ENCODE measurements at regions not wholly inside any gene's neighbourhood (a gene's known extent, or its start where the extent isn't known, plus 50 kb on each side); places are given as distances from the start of the nearest gene placed in this dataset.

GRCh38 chr20:58592076-58592695 lies 58.9 kb upstream of the STX16 start:
- no peak overlapping the region for H3K4me3 ChIP-seq (ENCODE audit: insufficient read depth, low read depth, low read length)
- H2AFZ ChIP-seq (replicated peaks; ENCODE audit: low read length, poor library complexity) = no peak overlapping the region
- H3K56ac ChIP-seq (ENCODE audit: extremely low read depth, insufficient read depth, low read length) = no peak overlapping the region
- BruUV-seq (replicated peaks) = no TSS peak
- ChIA-PET POLR2A (ENCODE audit: unreplicated experiment) (no interaction called here), CTCF (no interaction called here)
- no peak overlapping the region for H3K14ac ChIP-seq (replicated peaks; ENCODE audit: low read depth, low read length)
- H3K9me1 ChIP-seq (ENCODE audit: insufficient read depth, low read length) = no peaks in the 10 kb centered on the region
- no peaks in the 10 kb centered on the region for H3K79me1 ChIP-seq (ENCODE audit: low read depth in 1 of 2, low read length in 2 of 2)
- no peak overlapping the region for H2BK20ac ChIP-seq (ENCODE audit: low read depth, low read length)
- H3K4ac ChIP-seq (ENCODE audit: low read depth, low read length) = no peak overlapping the region
- peaks cover 31% of the 10 kb centered on the region; the same call in 1 of the 2 replicates for H3K27me3 ChIP-seq (ENCODE audit: control insufficient read depth, insufficient read depth, low read length)
- dilution Hi-C loops (cut with HindIII; ENCODE audit: low sequenced_read_pairs, unreplicated experiment) = no loop called here
- H3K9me3 ChIP-seq (ENCODE audit: control insufficient read depth, insufficient read depth, low read length) = peaks cover 3% of the 10 kb centered on the region
- no peak overlapping the region for H3K9ac ChIP-seq (ENCODE audit: low read depth, low read length)
- no peaks in the 10 kb centered on the region for H3K36me3 ChIP-seq (ENCODE audit: control insufficient read depth, insufficient read depth, low read length)
- H4K5ac ChIP-seq (ENCODE audit: low read depth, low read length) = no peak overlapping the region
- WGBS, 2 experiments (ENCODE audit: extremely low coverage in 2 of 2, insufficient read length in 1 of 2) = 100% methylated on average over 1 of the region's 13 CpGs; no CpG with 5 or more reads in 1 of the 2 experiments
- no peak overlapping the region for H4K8ac ChIP-seq (ENCODE audit: low read depth in 2 of 2, low read length in 2 of 2)
- no peak overlapping the region for H2AK5ac ChIP-seq (ENCODE audit: low read depth, low read length)
- H2BK5ac ChIP-seq (ENCODE audit: low read depth, low read length, poor library complexity, severe bottlenecking) = no peak overlapping the region
- H2AK9ac ChIP-seq (replicated peaks; ENCODE audit: low read depth, low read length, poor library complexity) = no peak overlapping the region
- ATAC-seq (ENCODE audit: low read depth) (no peak), DNase-seq (no peak)
- H3K23ac ChIP-seq (ENCODE audit: low read depth, low read length) = no peak overlapping the region
- peaks cover under 1% of the 10 kb centered on the region; the same call in 1 of the 2 replicates for H3K4me1 ChIP-seq (ENCODE audit: control insufficient read depth, insufficient read depth, low read length)
- no peak overlapping the region for H3K18ac ChIP-seq (ENCODE audit: low read depth, low read length)
- no peak for TF ChIP-seq ELK1 (IDR thresholded peaks at IDR 0.05; ENCODE audit: borderline replicate concordance, low read depth, low read length)
- TF ChIP-seq NFE2L2 (IDR thresholded peaks at IDR 0.05; ENCODE audit: low read depth, low read length) = no peak
- no peak for TF ChIP-seq MAFK (IDR thresholded peaks at IDR 0.05; ENCODE audit: low read depth, low read length)
- H3K27ac ChIP-seq (ENCODE audit: insufficient read depth, low read length) = no peak overlapping the region
- intact Hi-C loops (cut with micrococcal nuclease) = no loop called here
- no peaks in the 10 kb centered on the region for H4K20me1 ChIP-seq (ENCODE audit: insufficient read depth, low read length)
- H3K4me2 ChIP-seq (ENCODE audit: low read depth, low read length) = no peak overlapping the region
- H4K91ac ChIP-seq (ENCODE audit: insufficient read depth, low read depth, low read length) = no peak overlapping the region
- no peak overlapping the region for H2BK15ac ChIP-seq (ENCODE audit: low read depth, low read length)
- H2BK120ac ChIP-seq (ENCODE audit: low read depth, low read length) = no peak overlapping the region
- in situ Hi-C loops (cut with MboI; ENCODE audit: low sequenced_read_pairs) = no loop called here

All from IMR-90 (cell line).